ENCODE measurements at regions not wholly inside any gene's neighbourhood (a gene's known extent, or its start where the extent isn't known, plus 50 kb on each side); places are given as distances from the start of the nearest gene placed in this dataset.

DNA sequence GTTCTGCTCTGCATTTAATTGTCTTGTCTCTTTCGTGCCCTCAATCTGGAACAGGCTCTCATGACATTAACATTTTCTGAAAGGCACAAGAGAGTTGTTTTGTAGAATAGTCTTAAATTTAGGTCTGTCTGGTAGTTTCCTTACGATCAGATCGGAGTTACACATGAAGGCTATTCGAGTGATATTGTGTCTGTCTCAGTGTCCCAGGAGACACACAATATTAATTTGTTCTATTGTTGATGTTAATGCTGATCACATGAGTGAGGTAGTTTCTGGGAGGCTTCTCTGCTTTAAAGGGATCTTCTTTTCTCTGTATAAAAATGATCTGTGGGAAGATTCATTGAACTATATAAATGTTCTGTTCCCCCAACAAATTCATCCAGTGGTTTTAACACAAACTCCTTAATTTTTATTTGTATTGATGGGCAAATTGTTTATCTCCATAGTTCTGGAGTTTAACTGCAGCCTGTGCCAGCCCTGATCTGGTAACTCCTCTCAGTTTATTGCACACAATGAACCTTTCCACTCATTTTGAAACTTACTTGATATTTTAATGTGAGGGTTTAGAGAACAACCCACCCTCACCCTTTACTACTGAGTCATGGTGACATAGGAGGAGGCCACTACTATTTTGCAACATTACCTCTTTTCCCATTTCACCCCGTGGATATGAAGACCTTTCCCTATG is 223.0 kb downstream of the CBLN4 start:
- no peak for TF ChIP-seq POLR2A (IDR thresholded peaks at IDR 0.05)
- TF ChIP-seq, protein P1, sequence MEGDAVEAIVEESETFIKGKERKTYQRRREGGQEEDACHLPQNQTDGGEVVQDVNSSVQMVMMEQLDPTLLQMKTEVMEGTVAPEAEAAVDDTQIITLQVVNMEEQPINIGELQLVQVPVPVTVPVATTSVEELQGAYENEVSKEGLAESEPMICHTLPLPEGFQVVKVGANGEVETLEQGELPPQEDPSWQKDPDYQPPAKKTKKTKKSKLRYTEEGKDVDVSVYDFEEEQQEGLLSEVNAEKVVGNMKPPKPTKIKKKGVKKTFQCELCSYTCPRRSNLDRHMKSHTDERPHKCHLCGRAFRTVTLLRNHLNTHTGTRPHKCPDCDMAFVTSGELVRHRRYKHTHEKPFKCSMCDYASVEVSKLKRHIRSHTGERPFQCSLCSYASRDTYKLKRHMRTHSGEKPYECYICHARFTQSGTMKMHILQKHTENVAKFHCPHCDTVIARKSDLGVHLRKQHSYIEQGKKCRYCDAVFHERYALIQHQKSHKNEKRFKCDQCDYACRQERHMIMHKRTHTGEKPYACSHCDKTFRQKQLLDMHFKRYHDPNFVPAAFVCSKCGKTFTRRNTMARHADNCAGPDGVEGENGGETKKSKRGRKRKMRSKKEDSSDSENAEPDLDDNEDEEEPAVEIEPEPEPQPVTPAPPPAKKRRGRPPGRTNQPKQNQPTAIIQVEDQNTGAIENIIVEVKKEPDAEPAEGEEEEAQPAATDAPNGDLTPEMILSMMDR (IDR thresholded peaks at IDR 0.05) = no peak

All from prostate gland (tissue), 2 donors.